VCaP (cell line): ENCODE measurements at regions not wholly inside any gene's neighbourhood (a gene's known extent, or its start where the extent isn't known, plus 50 kb on each side); places are given as distances from the start of the nearest gene placed in this dataset.

Source experiments
- H3K27ac ChIP-seq: fragments of 450-650 bp; 2 replicates; pipeline ENCODE4 v1.5.1; 2017
- TF ChIP-seq, protein P1 (sequence below): fragments of 450-650 bp; conservative IDR thresholded peaks from 2 replicates; pipeline ENCODE4 v1.5.1; 2017; ENCODE audit warnings: mild to moderate bottlenecking, moderate library complexity

DNA sequence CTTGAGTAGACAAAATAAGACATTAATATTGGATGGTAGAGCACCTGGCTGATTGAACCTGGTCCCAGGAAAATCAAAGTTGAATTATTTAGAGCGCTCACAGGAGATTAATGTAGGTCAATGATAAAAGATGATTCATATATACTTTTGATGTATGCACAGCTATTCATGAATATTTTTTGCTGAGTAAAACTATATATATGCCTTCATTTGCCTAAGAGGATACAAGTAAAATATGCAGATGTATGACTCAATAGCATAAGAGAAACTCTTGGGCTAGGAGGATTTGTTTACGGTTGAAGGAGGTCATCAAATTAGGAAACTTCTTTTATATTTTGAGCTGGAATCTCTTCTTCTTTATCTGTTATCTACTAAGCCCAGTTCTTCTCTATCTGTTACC lies 202.7 kb upstream of the HS3ST1 start:
- TF ChIP-seq, protein P1, sequence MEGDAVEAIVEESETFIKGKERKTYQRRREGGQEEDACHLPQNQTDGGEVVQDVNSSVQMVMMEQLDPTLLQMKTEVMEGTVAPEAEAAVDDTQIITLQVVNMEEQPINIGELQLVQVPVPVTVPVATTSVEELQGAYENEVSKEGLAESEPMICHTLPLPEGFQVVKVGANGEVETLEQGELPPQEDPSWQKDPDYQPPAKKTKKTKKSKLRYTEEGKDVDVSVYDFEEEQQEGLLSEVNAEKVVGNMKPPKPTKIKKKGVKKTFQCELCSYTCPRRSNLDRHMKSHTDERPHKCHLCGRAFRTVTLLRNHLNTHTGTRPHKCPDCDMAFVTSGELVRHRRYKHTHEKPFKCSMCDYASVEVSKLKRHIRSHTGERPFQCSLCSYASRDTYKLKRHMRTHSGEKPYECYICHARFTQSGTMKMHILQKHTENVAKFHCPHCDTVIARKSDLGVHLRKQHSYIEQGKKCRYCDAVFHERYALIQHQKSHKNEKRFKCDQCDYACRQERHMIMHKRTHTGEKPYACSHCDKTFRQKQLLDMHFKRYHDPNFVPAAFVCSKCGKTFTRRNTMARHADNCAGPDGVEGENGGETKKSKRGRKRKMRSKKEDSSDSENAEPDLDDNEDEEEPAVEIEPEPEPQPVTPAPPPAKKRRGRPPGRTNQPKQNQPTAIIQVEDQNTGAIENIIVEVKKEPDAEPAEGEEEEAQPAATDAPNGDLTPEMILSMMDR: no peak
- H3K27ac ChIP-seq: no peak overlapping the region

DNA sequence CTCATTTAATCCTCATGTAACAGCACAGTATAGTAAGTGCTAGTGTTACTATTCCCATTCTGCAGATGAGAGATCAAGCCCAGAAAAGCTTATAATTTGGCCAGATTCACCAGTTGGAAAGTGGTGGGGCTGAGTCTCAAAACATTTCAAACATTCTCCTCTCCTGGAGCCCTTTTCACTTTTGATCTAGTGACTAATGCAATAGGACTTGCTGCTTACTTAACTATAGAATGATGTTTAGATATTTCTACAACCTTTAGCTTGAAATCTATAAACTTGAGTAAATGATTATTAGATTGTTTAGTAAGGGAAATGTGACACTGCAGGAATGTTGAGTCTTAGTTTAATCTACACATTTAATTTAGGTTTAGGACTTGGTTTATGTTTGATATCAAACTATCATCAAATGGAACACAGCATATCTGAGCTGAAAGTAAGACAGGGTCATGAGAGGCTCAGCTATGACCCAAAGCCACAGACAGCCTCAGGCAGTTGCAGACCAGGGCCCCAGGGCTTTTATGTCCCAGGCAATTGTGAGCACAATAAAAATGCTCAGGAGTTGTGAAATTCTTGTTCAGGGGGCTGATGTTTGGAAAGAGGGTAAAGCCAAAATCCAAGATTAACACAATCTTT lies 199.5 kb upstream of the HS3ST1 start:
- no peak overlapping the region for H3K27ac ChIP-seq

DNA sequence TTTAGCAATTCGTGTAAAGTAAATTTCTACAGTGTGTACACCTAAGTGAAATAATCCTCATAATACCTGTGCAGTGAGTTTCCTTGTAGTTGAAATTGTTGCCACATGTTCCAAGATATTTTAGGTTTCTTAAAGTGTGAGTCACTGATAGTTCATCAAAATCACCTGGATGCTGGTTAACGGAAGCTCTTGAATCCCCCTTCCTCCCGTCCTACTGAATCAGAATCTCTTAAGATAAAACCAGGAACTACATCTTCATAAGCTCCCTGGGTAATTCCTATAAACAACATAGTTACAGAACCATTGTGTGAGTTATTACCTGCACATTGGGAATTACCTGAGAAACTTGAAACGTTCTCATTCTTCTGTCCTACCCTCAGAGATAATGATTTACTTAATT lies 197.4 kb upstream of the HS3ST1 start:
- TF ChIP-seq, protein P1: no peak
- H3K27ac ChIP-seq: no peak overlapping the region

More for the DNA sequence above, 199.5 kb upstream of the HS3ST1 start:
- TF ChIP-seq, protein P1: no peak

DNA sequence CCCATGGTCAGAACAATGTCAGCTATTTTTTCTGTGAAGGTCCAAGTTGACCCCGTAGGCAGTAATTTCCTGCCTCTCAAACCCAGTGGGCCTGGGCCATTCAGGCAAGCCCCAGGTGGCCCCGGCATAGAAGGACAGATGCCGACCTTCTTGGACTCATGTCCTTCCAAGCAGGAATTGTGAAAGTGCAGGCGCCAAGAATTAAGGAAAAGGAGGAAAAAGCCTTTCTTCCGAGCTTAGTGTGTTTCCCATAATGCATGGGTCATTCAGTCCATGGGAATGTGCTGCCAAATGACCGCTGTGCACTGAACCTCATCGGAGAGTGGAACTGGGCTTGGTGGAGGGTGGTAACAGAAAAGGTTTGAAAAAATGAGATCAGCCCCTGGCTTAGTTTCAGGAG lies 196.5 kb upstream of the HS3ST1 start:
- H3K27ac ChIP-seq: no peak overlapping the region
- TF ChIP-seq, protein P1: no peak

DNA sequence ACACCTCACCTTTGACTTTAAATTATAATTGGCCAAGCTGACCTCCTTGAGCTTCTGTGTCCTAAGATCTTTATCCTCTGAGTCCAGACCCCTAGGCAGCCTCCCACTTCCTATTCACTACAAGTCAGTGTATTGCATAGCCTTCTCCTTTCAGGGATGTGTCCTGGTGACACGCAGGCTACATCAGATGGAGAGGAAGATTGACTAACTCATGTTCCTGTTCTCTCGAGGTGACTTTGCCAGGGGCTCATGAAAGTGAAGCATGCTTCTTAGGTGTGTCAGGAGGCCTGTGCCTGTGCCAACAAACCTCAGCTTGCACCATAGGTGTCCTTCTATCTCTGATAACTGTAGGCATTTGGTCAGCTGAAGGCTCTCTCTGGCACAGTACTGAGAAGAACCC lies 195.7 kb upstream of the HS3ST1 start:
- H3K27ac ChIP-seq: no peak overlapping the region; the same call in 1 of the 2 replicates
- TF ChIP-seq, protein P1: no peak

DNA sequence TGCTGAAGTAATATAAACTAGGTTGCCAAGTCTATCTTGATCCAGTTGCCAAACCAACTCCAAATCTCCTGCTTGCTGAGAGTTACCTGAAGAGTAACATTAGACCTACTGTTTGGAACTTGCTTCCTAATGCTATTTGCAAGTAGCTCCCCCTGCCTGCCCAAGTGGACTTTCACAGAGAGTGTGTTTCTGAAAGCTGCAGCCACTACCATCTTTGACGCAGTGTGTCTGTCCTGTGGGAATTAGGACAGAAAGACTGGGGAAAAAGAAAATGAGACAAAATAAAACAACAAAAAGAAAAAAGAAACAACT lies 195.0 kb upstream of the HS3ST1 start:
- H3K27ac ChIP-seq: no peak overlapping the region; the same call in 1 of the 2 replicates
- TF ChIP-seq, protein P1: peak; percentile 82

DNA sequence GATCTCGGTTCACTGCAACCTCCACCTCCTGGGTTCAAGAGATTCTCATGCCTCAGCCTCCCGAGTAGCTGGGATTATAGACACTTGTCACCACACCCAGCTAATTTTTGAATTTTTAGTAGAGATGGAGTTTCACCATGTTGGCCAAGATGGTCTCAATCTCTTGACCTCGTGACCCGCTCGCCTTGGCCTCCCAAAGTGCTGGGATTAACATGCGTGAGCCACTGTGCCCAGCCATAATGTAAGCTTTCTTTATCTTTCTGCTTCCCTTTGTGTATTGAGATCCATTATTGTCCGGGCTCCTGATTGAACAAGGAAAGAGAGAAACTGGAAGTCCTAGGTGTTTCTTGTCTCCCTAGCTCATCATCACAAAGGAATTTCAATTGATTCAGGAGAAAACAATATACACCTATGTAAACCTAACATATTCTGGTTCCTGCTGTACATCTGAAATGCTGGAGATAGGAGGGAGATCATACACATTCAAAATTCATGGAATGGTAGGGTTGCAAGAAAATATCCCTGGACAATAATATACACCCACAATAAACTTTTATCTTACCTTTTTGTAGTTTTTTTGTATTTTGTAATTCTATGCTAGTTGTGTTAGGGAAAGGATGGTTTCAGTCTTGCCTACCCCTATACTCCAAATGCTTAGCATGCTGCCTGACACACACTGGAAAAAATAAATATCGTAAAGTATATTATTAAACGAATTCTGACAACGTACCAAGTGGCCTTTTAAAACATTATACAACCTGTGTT lies 194.4 kb upstream of the HS3ST1 start:
- no peak overlapping the region for H3K27ac ChIP-seq
- TF ChIP-seq, protein P1: no peak
